HG02852 (cell line): ENCODE measurements at regions not wholly inside any gene's neighbourhood (a gene's known extent, or its start where the extent isn't known, plus 50 kb on each side); places are given as distances from the start of the nearest gene placed in this dataset.
A peak's percentile ranks its signal among the peaks of the same experiment; 100 is the strongest.
"Not testable (repeated sequence)": the region's sequence is repeated elsewhere in the genome, so short reads cannot be mapped to it uniquely, and the experiment has no call there.

Source experiments
- ATAC-seq: cut with Tn5 transposase; IDR thresholded peaks from one replicate; pipeline ENCODE4 v1.9.1; 2021; ENCODE audit warnings: mild to moderate bottlenecking, moderate library complexity; ENCODE audit not compliant: unreplicated experiment

DNA sequence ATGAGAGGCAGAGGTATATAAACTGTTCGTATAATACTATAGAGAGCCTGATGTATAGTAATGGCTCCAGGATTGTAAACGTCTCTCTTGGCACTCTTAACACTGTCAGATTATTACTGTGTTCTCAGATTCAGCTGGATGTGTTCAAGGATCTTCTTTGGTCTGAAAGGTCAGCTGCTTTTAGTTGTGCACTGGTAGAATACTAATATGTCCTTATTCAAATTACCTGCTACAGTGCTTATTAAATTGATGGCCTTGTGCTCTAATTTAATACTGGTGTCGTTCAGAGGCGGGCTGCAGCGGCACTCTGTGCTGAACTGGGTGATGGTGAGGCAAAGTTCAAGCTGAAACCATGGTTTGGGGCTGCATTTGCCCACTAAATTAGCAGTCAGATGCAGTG, 216.7 kb upstream of the ARRDC3 start:
- no peak for ATAC-seq

DNA sequence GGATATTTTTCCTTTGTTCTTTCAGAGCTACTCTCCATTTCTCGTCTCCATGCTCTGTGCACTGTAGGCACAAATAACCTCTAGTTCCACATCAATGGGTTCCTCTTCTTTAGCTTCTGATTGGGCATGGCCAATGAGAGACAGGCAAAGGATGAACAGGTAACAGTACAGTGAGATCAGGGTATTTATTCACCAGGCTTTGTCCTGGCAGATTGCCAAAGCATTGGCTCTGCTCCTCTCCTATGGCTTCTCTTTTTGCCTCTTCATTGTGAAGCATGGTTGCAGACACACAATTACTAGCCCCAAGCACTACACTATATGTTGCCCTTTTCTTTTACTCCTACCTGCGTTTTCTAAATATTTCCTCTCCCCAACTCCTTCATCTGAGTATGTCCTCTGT, 215.1 kb upstream of the ARRDC3 start:
- ATAC-seq: no peak

DNA sequence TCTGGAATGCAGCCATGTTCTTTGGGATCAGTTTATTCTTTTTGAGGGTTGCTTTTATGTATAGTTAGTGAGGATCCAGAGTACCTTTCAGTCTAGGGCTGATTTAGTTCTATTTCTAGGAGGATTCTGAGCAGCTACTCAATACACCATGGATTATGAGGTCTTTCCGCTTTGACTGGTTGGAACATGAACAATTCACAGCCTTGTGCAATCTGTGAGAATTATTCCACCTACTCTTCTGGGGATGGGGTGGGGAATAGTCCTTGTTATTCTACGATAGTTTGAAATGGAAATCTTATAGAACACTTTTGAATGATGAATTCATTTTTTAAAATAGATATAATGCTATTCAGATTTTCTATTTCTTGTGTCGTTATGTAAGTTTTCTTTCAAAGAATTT, 212.3 kb upstream of the ARRDC3 start:
- no peak for ATAC-seq

DNA sequence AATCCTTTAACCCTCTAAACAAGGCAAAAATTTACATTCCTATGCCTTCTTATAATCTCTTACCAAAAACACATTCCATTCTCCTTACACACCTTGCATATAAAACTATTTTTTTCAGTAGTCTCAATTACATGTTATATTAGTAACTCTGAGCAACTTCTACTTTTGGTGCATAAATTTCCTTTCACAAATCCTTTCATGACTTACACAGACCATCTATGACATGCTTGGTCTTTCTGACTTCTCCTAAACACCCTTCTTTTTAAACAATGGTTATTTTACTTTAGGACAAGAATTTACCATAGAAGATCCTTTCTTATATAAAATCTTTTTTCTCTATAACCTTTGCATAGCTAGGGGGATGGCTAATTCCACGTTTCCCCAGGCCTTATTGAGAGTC, 208.0 kb upstream of the ARRDC3 start:
- no peak for ATAC-seq

DNA sequence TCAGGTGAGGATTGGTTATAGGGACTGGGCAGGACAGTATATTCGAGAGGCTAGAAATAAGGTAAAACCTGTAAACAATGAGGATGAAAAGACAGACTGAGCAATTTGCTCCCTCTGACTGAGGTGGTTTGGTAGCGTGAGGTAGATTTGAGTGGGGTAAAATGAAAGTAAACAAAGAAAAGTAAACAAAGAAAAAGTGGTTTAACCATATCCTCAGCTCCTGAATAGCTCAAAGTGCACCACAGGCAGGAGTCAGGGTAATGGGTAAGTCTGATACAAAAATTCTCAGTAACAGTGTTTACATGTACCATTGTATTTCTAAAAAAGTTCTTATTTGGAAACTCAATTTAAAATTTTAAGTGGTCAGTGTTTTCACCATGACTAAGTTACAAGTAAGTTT, 203.1 kb upstream of the ARRDC3 start:
- ATAC-seq: no peak

DNA sequence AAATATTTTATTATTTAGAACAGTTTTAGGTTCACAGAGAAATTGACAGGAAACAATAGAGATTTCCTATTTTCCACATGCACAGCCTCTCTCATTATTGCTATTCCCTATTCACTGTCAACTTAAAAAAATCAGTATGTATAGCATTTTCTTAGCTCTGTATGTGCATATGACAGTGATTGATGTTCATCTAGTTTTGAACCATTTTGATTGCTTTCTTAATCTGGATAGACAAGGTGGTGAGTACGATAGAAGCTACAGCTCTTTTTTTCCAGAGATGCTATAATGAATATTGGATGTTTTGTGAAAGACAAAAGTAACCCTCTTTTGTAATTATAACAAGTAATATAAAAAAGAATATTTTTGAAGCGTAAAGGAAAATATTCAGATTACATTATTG, 201.2 kb upstream of the ARRDC3 start:
- ATAC-seq: no peak

DNA sequence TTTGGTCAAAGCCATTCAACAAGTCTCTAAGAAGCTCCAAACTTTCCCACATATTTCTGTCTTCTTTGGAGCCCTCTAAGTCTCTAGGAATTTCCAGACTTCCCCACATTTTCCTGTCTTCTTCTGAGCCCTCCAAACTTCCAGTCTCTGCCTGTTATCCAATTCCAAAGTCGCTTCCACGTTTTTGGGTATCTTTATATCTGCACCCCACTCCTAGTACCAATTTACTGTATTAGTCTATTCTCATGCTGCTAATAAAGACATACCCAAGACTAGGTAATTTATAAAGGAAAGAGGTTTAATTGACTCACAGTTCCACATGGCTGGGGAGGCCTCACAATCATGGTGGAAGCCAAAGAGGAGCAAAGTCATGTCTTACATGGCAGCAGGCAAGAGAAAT, 182.9 kb upstream of the ARRDC3 start:
- ATAC-seq: not testable (repeated sequence)

DNA sequence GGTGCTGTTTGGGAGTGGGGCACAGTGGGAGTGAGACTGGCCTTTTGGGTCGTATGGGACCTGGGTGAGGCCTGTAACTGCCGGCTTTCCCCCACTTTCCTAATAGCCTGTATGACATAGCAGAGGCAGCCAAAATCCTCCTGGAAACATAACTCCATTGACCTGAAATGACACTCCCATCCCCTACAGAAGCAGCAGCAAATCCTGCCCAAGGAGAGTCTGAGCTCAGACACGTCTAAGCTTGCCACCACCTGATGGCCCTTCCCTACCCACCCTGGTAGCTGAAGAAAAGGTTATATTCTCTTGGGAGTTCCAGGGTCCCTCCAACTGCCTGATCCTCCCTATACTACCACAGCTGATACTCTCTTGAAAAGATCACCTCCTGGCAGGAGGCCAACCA, 179.8 kb upstream of the ARRDC3 start:
- ATAC-seq: no peak

DNA sequence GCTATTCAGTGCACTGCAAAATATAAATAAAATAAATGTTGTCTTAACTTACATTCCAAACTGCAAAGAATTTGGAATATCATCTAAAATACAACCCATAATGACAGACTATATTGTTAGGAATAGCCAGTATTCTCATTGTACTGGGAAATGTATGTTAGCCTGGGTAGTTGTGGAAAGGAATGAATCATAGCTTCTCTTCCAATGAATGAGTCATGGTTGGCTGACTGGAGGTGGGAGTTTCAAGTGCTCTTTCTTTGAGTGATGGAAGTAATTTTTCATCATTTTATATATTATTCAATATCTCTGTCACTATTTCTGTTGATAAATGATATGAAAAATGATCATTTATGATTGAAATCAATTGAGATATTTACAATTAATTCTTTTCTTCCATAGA, 158.6 kb upstream of the ARRDC3 start:
- ATAC-seq: no peak

DNA sequence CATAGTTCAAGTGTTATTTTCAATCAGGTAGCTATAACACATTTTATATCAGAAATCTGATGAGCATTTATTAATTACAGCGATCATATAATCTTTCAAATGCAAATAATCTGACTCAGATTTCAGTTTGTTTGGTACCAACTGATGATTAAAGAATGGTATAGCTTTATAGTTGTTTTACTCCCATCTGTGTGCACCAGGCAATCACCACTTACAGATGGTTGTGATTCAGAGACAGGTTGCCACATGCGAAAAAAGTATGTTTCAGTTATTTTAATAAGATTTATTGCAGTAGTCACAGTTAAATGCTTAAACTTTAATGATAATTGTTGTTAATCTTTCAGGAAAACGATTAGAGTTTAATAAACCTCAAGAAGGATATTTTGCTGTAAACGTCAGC, 155.1 kb upstream of the ARRDC3 start:
- no peak for ATAC-seq

DNA sequence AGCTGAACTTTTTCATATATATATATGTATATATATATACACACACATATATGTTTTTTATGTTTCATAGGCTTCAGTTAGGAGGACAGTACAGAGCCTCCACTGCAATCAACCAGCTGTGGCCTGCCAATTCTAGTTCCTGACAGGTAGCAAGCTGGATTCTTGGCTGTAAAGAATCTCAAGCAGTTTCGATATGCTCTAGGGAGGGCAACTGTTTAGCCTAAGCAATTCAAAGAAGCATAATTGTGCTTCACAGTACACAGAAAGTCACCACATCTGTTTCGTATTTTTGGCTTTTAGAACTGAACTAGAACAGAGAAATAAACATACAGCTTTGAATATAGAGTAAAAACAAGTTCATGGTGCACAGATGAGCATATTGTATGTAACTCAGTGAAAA, 152.4 kb upstream of the ARRDC3 start:
- ATAC-seq: no peak

DNA sequence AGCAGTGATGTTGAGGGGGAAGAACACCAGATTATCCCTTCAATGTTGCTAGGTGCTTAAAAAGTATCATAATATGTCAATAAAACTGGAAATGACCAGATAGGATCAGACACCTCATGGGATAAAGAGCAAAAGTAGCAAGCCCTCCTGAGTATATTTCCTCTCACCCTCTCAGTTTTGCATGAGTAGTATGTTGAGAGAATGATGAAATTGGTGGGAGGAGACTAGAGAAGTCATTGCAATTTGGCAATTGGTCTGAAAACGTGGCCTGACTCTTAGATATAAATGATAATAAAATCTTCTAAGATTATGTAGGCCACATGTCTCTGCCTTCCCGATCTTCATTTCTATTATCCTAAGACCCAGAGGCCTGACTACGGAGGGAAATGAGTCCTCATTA, 151.2 kb upstream of the ARRDC3 start:
- no peak for ATAC-seq

DNA sequence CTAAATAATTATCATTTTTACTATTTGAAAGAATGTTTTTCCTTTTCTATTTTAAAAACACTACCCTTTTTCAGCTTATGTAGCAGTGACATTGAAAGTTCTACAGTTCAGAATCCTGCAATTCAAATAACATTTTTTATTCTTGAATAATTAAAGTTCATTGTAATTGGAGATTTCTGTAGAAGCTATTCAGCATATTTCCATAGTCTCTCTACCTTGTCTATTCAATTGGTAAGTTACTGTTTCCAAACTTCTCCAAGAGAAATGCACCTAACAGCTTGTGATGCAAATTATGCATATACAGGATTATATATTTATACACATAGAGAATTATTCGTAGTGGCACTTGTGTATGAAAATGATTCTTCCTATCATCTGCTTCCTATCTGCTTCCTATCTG, 149.7 kb upstream of the ARRDC3 start:
- ATAC-seq: no peak

DNA sequence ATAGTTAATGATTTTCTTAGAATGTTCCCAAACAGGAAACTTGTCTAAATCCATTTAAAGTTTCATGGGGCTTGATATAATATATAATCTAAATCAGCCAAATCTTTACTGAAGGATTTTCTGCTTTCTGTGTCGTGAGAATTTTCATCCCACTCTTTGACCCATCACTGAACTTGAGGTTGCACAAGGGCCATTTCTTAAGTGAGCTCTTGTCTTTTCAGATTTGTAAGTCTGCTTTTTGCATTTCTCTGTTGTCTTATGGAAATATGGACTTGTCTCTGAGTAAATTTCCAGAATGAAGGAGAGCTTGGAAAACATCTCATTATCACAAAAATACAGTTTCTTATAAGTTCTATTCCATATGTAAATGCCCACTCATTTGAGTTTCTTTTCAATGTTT, 149.2 kb upstream of the ARRDC3 start:
- no peak for ATAC-seq

DNA sequence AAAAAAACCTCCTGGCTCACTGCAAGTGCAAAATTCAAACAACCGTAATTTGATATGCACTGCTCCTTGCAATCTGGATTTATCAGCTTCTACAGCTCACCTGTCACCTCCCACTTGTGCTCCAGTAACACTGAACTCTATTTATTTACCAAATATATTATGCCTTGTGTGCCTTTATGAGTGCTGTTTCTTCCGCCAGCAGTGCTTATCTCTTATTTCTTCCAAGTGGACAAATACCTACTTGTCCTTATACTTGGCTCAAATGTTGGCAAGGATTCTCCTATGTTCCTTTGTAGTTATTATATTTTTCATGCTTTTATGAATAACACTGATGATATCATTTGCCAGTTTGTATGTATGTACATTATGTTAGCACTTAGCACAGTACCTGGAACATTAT, 145.7 kb upstream of the ARRDC3 start:
- ATAC-seq: no peak

DNA sequence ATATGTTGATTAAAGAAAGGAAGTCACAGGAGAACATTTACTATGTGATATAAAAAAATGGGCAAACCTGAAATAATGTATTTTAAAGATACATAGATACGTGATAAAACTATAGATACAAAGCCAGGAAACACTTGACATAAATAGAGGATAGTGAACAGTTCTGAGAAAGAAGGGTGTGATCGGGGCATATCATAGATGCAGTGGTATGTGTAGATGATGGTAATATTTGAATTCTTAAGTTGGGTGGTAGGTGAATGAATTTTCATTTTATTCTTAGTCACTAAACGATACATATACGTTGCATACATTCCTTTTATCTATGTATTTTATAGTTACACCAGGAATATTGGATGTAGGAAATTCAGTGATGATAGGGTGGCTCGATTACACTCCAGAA, 138.7 kb upstream of the ARRDC3 start:
- ATAC-seq: no peak

DNA sequence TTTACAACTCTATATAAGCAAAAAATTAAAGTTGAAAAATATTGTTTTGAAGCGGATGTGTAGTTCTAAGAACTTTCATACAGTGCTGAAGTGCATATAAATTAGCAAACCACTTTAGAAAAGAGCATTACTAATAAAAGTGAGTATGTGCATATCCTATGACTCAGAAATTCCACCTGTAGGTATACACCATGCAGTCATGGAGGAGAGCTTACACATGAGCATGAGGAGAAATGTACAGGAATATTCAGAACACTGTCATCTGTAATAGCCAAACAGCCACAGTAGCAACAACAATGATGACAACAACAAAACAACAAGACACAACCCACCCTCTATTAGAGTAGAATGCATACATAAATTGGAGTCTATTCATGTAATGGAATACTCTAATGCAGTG, 138.2 kb upstream of the ARRDC3 start:
- no peak for ATAC-seq

DNA sequence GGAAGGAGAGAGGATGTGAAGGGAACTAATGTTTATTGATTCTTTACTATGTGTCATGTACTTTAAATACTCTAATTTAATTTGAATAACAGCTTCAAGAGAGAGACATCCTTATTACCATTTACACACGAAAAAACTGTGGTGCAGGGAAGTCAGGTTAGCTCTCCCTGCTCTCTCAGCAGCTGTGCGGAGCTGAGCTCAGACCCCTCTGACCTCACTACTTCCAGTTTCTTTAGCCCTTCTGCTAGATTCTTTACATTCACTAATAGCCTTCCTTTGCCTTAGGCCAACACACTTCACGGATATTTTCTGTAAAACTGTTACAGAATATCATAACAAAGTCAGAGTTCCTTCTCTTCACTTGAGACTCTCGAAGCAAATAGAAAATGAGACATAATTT, 131.3 kb upstream of the ARRDC3 start:
- ATAC-seq: no peak

DNA sequence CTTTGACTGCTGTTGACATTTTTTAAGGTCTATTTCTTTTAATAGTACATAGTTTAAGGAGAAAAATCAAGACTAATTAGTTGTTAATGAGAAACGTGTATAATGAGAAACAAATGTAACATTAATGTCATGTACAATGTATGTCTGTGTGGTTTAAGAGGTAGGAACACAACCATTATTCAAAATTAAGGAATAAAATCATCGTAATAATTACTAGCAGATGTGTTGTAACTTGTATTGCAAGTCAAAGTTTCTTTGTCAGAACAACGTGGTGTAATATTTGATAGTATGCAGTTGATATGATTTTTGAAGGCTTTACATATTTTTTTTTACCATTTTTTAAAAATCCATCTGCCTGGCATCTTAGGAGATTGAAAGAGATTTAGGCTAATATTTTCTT, 120.2 kb upstream of the ARRDC3 start:
- no peak for ATAC-seq

DNA sequence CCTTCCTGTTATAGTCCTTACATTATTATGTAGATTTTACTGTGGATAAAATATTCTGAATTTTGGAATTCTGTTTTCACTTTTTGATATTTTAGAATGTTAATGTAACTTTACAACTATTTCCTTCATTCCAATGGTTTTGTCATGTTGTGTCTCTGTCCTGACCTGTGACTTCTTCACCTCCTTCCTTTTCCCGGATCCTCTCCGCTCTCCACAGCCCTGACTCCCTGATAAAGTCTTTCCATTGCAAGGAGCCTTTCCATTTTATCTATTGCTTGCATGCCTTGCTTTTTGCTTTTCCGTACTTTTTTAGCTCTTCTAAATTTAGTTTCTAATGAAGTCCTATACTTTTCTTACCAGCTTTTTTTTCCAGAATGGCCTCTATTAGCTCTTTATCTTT, 117.6 kb upstream of the ARRDC3 start:
- no peak for ATAC-seq

DNA sequence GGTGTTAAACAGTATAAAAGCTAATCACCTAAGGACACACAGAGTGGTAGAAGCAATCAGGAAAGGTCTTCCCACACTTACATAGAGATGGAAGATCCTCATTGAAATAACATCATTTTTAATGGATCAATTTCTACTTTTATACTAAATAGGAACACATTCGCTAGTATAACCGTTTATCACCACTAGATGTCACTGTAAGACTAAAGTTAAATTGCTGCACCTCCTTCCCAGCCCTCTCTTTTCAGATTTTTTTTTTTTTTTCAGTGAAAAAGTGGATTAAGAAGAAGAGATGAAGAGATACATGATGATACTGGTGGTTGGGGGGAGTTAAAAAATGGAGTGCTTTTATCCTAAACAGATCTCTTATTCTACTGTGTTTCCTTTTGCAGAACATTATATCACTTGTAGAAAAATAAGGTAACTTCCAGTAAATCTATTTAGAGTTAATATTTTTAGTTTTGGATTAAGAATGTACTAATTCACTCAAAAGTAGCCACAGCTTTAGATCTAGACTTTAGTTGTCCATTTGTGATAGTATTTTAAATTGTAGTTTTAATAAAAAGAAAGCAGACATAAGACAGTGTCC, 116.9 kb upstream of the ARRDC3 start:
- peak; percentile 56 for ATAC-seq

DNA sequence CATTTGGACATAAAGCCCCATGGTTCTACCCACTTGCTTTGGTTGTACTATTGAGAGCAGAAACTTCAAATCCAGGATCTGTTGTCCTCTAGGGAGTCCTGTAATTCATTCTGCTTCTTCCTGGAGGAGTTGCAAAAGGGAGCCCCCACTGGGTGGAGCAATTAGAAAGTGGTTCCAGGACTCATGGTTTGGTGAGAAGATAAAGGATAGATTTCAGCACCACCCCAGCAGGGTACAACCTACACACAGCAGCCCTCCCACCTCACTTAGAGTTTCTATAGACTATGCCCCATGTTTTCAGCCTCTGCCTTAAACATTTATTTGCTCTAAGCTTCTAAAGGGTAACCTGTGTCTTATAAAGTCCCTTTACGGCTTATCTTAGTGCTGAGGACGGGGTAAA, 112.6 kb upstream of the ARRDC3 start:
- no peak for ATAC-seq

DNA sequence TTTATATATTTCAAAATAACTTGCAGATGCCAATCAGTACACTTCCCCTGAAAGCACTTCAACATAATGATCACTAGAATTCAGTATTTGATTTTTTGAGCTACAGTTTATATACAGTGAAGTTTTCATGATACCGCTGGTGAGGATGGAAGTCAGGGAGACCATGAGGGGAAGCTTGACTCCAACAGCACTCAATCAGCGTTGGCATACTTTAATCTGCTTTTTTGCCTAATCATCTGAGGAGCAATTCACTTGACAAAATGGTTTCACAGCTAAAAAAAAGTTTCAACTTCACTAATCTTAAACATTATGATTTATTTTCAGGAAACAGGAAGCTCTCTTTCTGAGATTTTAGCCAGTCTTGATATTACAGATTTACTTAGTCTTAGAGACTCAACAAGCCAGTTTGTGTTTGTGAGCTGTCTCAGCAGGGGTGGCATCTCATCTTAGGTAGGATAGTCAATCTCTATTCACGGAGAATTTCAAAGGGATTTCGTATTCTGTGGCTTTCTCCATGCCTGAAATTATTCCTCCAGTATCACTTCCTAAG, 111.4 kb upstream of the ARRDC3 start:
- no peak for ATAC-seq
